ENCODE measurements at regions not wholly inside any gene's neighbourhood (a gene's known extent, or its start where the extent isn't known, plus 50 kb on each side); places are given as distances from the start of the nearest gene placed in this dataset.

DNA sequence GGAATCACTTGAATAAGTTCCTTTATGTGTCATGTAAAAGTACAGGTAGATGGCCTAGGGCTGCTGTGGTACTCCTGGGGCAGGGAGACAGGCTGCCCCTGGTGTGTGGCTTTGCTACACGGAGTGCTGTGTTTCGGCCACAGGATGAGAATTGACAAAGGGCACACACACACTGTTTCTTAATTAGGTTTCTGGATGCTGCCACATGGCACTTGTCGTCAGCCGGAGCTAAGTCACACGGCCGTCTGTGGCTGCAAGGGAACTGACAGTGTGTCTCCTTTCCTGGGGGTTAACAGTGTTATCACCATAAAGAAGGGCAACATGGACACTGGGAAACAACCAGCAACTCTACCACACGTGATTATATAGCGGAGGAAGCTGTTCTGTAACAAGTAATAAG, 55.7 kb upstream of the CREB5 start:
- TF ChIP-seq, protein P1, sequence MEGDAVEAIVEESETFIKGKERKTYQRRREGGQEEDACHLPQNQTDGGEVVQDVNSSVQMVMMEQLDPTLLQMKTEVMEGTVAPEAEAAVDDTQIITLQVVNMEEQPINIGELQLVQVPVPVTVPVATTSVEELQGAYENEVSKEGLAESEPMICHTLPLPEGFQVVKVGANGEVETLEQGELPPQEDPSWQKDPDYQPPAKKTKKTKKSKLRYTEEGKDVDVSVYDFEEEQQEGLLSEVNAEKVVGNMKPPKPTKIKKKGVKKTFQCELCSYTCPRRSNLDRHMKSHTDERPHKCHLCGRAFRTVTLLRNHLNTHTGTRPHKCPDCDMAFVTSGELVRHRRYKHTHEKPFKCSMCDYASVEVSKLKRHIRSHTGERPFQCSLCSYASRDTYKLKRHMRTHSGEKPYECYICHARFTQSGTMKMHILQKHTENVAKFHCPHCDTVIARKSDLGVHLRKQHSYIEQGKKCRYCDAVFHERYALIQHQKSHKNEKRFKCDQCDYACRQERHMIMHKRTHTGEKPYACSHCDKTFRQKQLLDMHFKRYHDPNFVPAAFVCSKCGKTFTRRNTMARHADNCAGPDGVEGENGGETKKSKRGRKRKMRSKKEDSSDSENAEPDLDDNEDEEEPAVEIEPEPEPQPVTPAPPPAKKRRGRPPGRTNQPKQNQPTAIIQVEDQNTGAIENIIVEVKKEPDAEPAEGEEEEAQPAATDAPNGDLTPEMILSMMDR (conservative IDR thresholded peaks at IDR 0.05; ENCODE audit: low read length), result no peak
- TF ChIP-seq EZH2phosphoT487 (IDR thresholded peaks at IDR 0.05; ENCODE audit: borderline replicate concordance, low read depth, low read length), result no peak

All from OCI-LY7 (cell line).